Esophagus muscularis mucosa (tissue), 4 donors: ENCODE measurements at regions not wholly inside any gene's neighbourhood (a gene's known extent, or its start where the extent isn't known, plus 50 kb on each side); places are given as distances from the start of the nearest gene placed in this dataset.
"Not testable (repeated sequence)": the region's sequence is repeated elsewhere in the genome, so short reads cannot be mapped to it uniquely, and the experiment has no call there.

ENCODE experiments used
- DNase-seq: peaks from one replicate; pipeline ENCODE4 v3.0.0-alpha.2; 2017; ENCODE audit errors: extremely low spot score
- H3K27ac ChIP-seq, 4 donors: fragments of 200-600 bp; sonication (generic); replicated peaks in 1 of 4; 1 replicate in 3 of 4; 2 replicates in 1 of 4; pipeline ENCODE4 v1.5.1; 2016 to 2019; ENCODE audit warnings: mild to moderate bottlenecking in 1 of 4
- H3K27me3 ChIP-seq, 4 donors: fragments of 200-600 bp; sonication (generic); one replicate each; pipeline versions ENCODE4 v1.5.1 to v1.6.0; 2016 to 2019
- H3K36me3 ChIP-seq, 4 donors: fragments of 200-600 bp; sonication (generic); one replicate each; pipeline ENCODE4 v1.5.1; 2016 to 2019
- H3K4me1 ChIP-seq, 4 donors: fragments of 200-600 bp; sonication (generic); one replicate each; pipeline ENCODE4 v1.5.1; 2016 to 2019
- H3K4me3 ChIP-seq, 4 donors: fragments of 200-600 bp; sonication (generic); 1 replicate in 2 of 4; 2 replicates in 2 of 4; pipeline ENCODE4 v1.5.1; 2016 to 2019; ENCODE audit warnings: mild to moderate bottlenecking in 4 of 4, moderate library complexity in 1 of 4
- H3K9me3 ChIP-seq, 4 donors: fragments of 200-600 bp; sonication (generic); 1 replicate in 3 of 4; 2 replicates in 1 of 4; pipeline ENCODE4 v1.5.1; 2016 to 2019
- CTCF ChIP-seq, 3 experiments: fragments of 200-600 bp in 2 of 3; fragments of 450-650 bp in 1 of 3; sonication (generic) in 2 of 3; IDR thresholded peaks; one replicate each; pipeline ENCODE4 v1.5.1; 2017 to 2019; ENCODE audit warnings: antibody characterized with exemption in 3 of 3, mild to moderate bottlenecking in 2 of 3, moderate library complexity in 1 of 3
- EP300 ChIP-seq: sonication (generic); formaldehyde crosslinking; IDR thresholded peaks from one replicate; pipeline ENCODE4 v1.6.1; 2017; ENCODE audit warnings: antibody characterized with exemption
- POLR2A ChIP-seq: fragments of 450-650 bp; IDR thresholded peaks from one replicate; pipeline ENCODE4 v1.6.1; 2017; ENCODE audit warnings: antibody characterized with exemption, moderate library complexity, mild to moderate bottlenecking, low read depth
- POLR2AphosphoS5 ChIP-seq, 2 donors: sonication (generic); formaldehyde crosslinking; IDR thresholded peaks; one replicate each; pipeline ENCODE4 v1.6.1; 2017; ENCODE audit warnings: antibody characterized with exemption in 2 of 2
- WGBS: methylation state at CpG from one replicate; pipeline ENCODE4 v1.1.5; 2018; 5-methylcytosine and 5-hydroxymethylcytosine counted together
- intact Hi-C: fragments of 100-400 bp; cut with DNase I; formaldehyde crosslinking; loops from one replicate; pipeline ENCODE4 v1.15.1; 2023

GRCh38 chr16:10296956-10297340 lies 88.9 kb upstream of the ATF7IP2 start:
- no peak overlapping the region for H3K4me3 ChIP-seq
- no peaks in the 10 kb centered on the region for H3K27me3 ChIP-seq
- H3K4me1 ChIP-seq, result no peaks in the 10 kb centered on the region
- H3K36me3 ChIP-seq, result no peaks in the 10 kb centered on the region
- intact Hi-C loops, result no loop called here
- no peak for DNase-seq
- no peak overlapping the region for H3K27ac ChIP-seq
- H3K9me3 ChIP-seq, result peaks cover 0 to 12% (median 11%) of the 10 kb centered on the region in 4 donors
- no peak for TF ChIP-seq POLR2AphosphoS5 (IDR thresholded peaks at IDR 0.05)
- no peak for TF ChIP-seq POLR2A
- 90% methylated on average over 7 of the region's 7 CpGs for WGBS

GRCh38 chr16:10297341-10298006 lies 88.4 kb upstream of the ATF7IP2 start:
- H3K9me3 ChIP-seq, result peaks cover 0 to 7% (median 6%) of the 10 kb centered on the region in 4 donors
- intact Hi-C loops, result no loop called here

GRCh38 chr16:10300905-10301304 lies 85.0 kb upstream of the ATF7IP2 start:
- H3K4me3 ChIP-seq, result no peak overlapping the region
- intact Hi-C loops, result no loop called here
- no peak for TF ChIP-seq POLR2A
- no peak for TF ChIP-seq POLR2AphosphoS5 (IDR thresholded peaks at IDR 0.05)
- TF ChIP-seq CTCF (IDR thresholded peaks at IDR 0.05), result no peak
- TF ChIP-seq EP300, result no peak
- H3K9me3 ChIP-seq, result no peaks in the 10 kb centered on the region
- H3K4me1 ChIP-seq, result no peaks in the 10 kb centered on the region
- peaks cover 0 to 4% (median 0%) of the 10 kb centered on the region in 4 donors for H3K27me3 ChIP-seq
- 79% methylated on average over 3 of the region's 3 CpGs for WGBS
- no peak overlapping the region for H3K27ac ChIP-seq
- DNase-seq, result no peak
- H3K36me3 ChIP-seq, result no peaks in the 10 kb centered on the region

More at GRCh38 chr16:10297341-10298006, 88.4 kb upstream of the ATF7IP2 start:
- TF ChIP-seq POLR2A (no peak), POLR2AphosphoS5 (IDR thresholded peaks at IDR 0.05) (no peak), CTCF (IDR thresholded peaks at IDR 0.05) (no peak), EP300 (no peak)
- Histone ChIP-seq H3K4me1 (no peaks in the 10 kb centered on the region), H3K27ac (no peak overlapping the region), H3K4me3 (no peak overlapping the region), H3K27me3 (no peaks in the 10 kb centered on the region), H3K36me3 (no peaks in the 10 kb centered on the region)
- WGBS, result 81% methylated on average over 13 of the region's 13 CpGs
- no peak for DNase-seq

GRCh38 chr16:10301547-10301946 lies 84.3 kb upstream of the ATF7IP2 start:
- H3K27me3 ChIP-seq, H3K4me1 ChIP-seq, H3K36me3 ChIP-seq, H3K9me3 ChIP-seq, intact Hi-C loops, DNase-seq, H3K4me3 ChIP-seq, H3K27ac ChIP-seq: not testable (repeated sequence)
- 78% methylated on average over 6 of the region's 6 CpGs for WGBS

GRCh38 chr16:10305912-10306311 lies 79.9 kb upstream of the ATF7IP2 start:
- Histone ChIP-seq H3K4me1 (no peaks in the 10 kb centered on the region), H3K9me3 (no peaks in the 10 kb centered on the region), H3K27me3 (peaks cover 0 to 6% (median 0%) of the 10 kb centered on the region in 4 donors), H3K4me3 (no peak overlapping the region), H3K36me3 (no peaks in the 10 kb centered on the region), H3K27ac (no peak overlapping the region)
- no peak for DNase-seq
- intact Hi-C loops, result no loop called here
- 84% methylated on average over 4 of the region's 4 CpGs for WGBS
- no peak for TF ChIP-seq POLR2A
- no peak for TF ChIP-seq EP300
- no peak for TF ChIP-seq CTCF (IDR thresholded peaks at IDR 0.05)
- no peak for TF ChIP-seq POLR2AphosphoS5 (IDR thresholded peaks at IDR 0.05)
